NOMO-1 treated with DMSO at 0.1 percent for 48 hours (cell line): ENCODE measurements at regions not wholly inside any gene's neighbourhood (a gene's known extent, or its start where the extent isn't known, plus 50 kb on each side); places are given as distances from the start of the nearest gene placed in this dataset.

Source experiments
- DNase-seq: peaks from one replicate; lab custom pipeline; 2025; ENCODE audit not compliant: unreplicated experiment; lab: John Stamatoyannopoulos, UW

DNA sequence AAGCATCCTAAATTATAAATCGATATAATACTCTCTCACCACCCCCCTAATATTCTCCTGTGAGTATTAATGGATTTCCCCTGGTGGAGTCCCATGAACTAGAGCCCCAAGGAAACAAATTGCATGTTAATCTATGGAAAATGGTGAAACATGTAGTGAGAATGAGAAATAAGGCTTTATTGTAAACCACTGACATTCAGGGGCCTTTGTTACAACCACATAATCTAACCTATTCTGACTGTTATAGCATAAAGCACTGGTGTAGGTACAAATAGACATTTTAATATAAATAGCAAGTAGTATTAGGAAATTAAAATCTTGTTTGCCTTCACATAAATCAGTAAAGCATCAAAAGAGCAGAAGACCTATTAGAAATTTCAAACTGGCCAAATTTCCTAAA, 65.3 kb upstream of the TLK1 start:
- no peak for DNase-seq

DNA sequence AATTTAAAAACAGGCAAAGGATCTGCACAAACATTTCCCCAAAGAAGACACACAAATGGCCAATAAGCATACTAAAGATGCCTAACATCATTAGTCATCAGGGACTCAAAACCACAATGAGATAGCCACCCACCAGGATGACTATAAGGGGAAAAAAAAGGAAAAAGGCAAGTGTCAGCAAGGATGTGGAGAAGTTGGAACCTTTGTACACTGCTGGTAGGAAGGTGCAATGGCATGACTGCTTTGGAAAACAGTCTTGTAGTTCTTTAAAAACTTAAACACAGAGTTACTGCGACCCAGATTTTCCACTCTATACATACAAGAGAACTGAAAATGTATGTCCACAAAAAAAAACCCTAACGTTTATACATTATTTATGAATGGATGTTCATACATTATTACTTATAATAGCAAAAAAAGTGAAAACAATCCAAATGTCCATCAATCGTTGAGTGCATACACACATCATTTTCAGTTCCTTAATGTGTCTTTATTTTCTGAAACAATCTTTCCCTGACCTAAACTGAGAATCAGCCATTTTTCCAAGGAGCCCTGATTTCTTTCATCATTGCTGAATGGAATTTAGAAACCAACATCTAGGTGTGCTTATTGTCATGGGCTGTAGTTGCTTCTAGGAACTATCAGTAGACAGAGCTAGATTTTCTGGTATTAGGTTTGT, 64.7 kb upstream of the TLK1 start:
- no peak for DNase-seq

- DNase-seq, result no peak
These were observed 56.6 kb upstream of the TLK1 start for GRCh38 chr2:171217330-171217729.

- no peak for DNase-seq
These were observed 55.9 kb upstream of the TLK1 start for GRCh38 chr2:171216631-171217030.

- DNase-seq, result no peak
These were observed 53.4 kb upstream of the TLK1 start for GRCh38 chr2:171214093-171214492.

- peak; percentile 75 for DNase-seq
These were observed 50.3 kb upstream of the TLK1 start for GRCh38 chr2:171210864-171211431.
